ENCODE measurements at regions not wholly inside any gene's neighbourhood (a gene's known extent, or its start where the extent isn't known, plus 50 kb on each side); places are given as distances from the start of the nearest gene placed in this dataset.

- Histone ChIP-seq H3K4me2 (ENCODE audit: control insufficient read depth, extremely low read depth, insufficient read depth, low read depth, low read length) (no peak overlapping the region), H4K20me1 (ENCODE audit: control insufficient read depth, extremely low read depth, insufficient read depth, low read length) (no peaks in the 10 kb centered on the region), H3K9me3 (ENCODE audit: control insufficient read depth, low read depth, low read length) (no peaks in the 10 kb centered on the region), H3K79me2 (ENCODE audit: control insufficient read depth, insufficient read depth, low read length) (no peaks in the 10 kb centered on the region), H3K36me3 (ENCODE audit: control insufficient read depth in 2 of 2, extremely low read depth in 1 of 2, insufficient read depth in 2 of 2, low read length in 2 of 2) (no peaks in the 10 kb centered on the region), H3K27ac (ENCODE audit: control insufficient read depth, insufficient read depth, low read length) (no peak overlapping the region), H2AFZ (ENCODE audit: control insufficient read depth, low read length) (no peak overlapping the region), H3K4me1 (ENCODE audit: control insufficient read depth, extremely low read depth, insufficient read depth, low read length) (no peaks in the 10 kb centered on the region), H3K9ac (ENCODE audit: control insufficient read depth, extremely low read depth, insufficient read depth, low read length) (no peak overlapping the region), H3K4me3 (ENCODE audit: control insufficient read depth in 2 of 3, extremely low read depth in 1 of 3, insufficient read depth in 2 of 3, low read depth in 1 of 3, low read length in 3 of 3) (no peak overlapping the region), H3K27me3 (ENCODE audit: control insufficient read depth, extremely low read depth, insufficient read depth, low read length) (no peaks in the 10 kb centered on the region), H3K9me1 (ENCODE audit: control insufficient read depth, extremely low read depth, insufficient read depth, low read length) (no peaks in the 10 kb centered on the region)
- DNase-seq (ENCODE audit: low read depth, low spot score) (no peak), FAIRE-seq (no peak)
- dilution Hi-C loops (cut with MboI; ENCODE audit: extremely low pct_ligation_motif_present, low sequenced_read_pairs), result no loop called here
- no peak for TF ChIP-seq CTCF (optimal IDR thresholded peaks at IDR 0.05 in 1 of 3, IDR thresholded peaks at IDR 0.05 in 1 of 3, conservative IDR thresholded peaks at IDR 0.05 in 1 of 3; ENCODE audit: extremely low read depth in 1 of 3, insufficient read depth in 2 of 3, low read length in 3 of 3)
- TF ChIP-seq EZH2 (IDR thresholded peaks at IDR 0.05; ENCODE audit: low read length), result no peak
These were observed 96.2 kb upstream of the CNR1 start for GRCh38 chr6:88262332-88262731.

- Histone ChIP-seq H3K9me3 (ENCODE audit: control insufficient read depth, low read depth, low read length) (no peaks in the 10 kb centered on the region), H3K27ac (ENCODE audit: control insufficient read depth, insufficient read depth, low read length) (no peak overlapping the region), H3K4me2 (ENCODE audit: control insufficient read depth, extremely low read depth, insufficient read depth, low read depth, low read length) (no peak overlapping the region), H4K20me1 (ENCODE audit: control insufficient read depth, extremely low read depth, insufficient read depth, low read length) (no peaks in the 10 kb centered on the region), H3K4me1 (ENCODE audit: control insufficient read depth, extremely low read depth, insufficient read depth, low read length) (no peaks in the 10 kb centered on the region), H3K9ac (ENCODE audit: control insufficient read depth, extremely low read depth, insufficient read depth, low read length) (no peak overlapping the region), H3K9me1 (ENCODE audit: control insufficient read depth, extremely low read depth, insufficient read depth, low read length) (no peaks in the 10 kb centered on the region), H2AFZ (ENCODE audit: control insufficient read depth, low read length) (no peak overlapping the region), H3K36me3 (ENCODE audit: control insufficient read depth in 2 of 2, extremely low read depth in 1 of 2, insufficient read depth in 2 of 2, low read length in 2 of 2) (no peaks in the 10 kb centered on the region), H3K4me3 (ENCODE audit: control insufficient read depth in 2 of 3, extremely low read depth in 1 of 3, insufficient read depth in 2 of 3, low read depth in 1 of 3, low read length in 3 of 3) (no peak overlapping the region), H3K79me2 (ENCODE audit: control insufficient read depth, insufficient read depth, low read length) (no peaks in the 10 kb centered on the region), H3K27me3 (ENCODE audit: control insufficient read depth, extremely low read depth, insufficient read depth, low read length) (no peaks in the 10 kb centered on the region)
- no peak for FAIRE-seq
- TF ChIP-seq EZH2 (IDR thresholded peaks at IDR 0.05; ENCODE audit: low read length) (no peak), CTCF (optimal IDR thresholded peaks at IDR 0.05 in 1 of 3, IDR thresholded peaks at IDR 0.05 in 1 of 3, conservative IDR thresholded peaks at IDR 0.05 in 1 of 3; ENCODE audit: extremely low read depth in 1 of 3, insufficient read depth in 2 of 3, low read length in 3 of 3) (no peak)
- dilution Hi-C loops (cut with MboI; ENCODE audit: extremely low pct_ligation_motif_present, low sequenced_read_pairs), result no loop called here
- no peak for DNase-seq (ENCODE audit: low read depth, low spot score)
These were observed 85.2 kb upstream of the CNR1 start for GRCh38 chr6:88251301-88251700.
